ENCODE measurements at regions not wholly inside any gene's neighbourhood (a gene's known extent, or its start where the extent isn't known, plus 50 kb on each side); places are given as distances from the start of the nearest gene placed in this dataset.

GRCh38 chr7:46264646-46265045, 343.6 kb upstream of the IGFBP3 start (continued):
- TF ChIP-seq SIN3A (conservative IDR thresholded peaks at IDR 0.05 in 1 of 2, IDR thresholded peaks at IDR 0.05 in 1 of 2; ENCODE audit: low read depth in 1 of 2, low read length in 2 of 2), result no peak
- TF ChIP-seq KDM4A (IDR thresholded peaks at IDR 0.05; ENCODE audit: low read depth, low read length, severe bottlenecking), result no peak
- TF ChIP-seq NRF1 (IDR thresholded peaks at IDR 0.05; ENCODE audit: low read depth, low read length), result no peak

Measured in H1 (cell line).